ENCODE measurements at regions not wholly inside any gene's neighbourhood (a gene's known extent, or its start where the extent isn't known, plus 50 kb on each side); places are given as distances from the start of the nearest gene placed in this dataset.

GRCh38 chr11:44408141-44408540, 98.2 kb upstream of the ALX4 start:
- TF ChIP-seq CTCF (IDR thresholded peaks at IDR 0.05): no peak
- Mint-ChIP-seq H3K27me3 (ENCODE audit: low read depth) (peaks cover 70% of the 10 kb centered on the region), H3K36me3 (ENCODE audit: low read depth) (peaks cover 3% of the 10 kb centered on the region), H3K4me1 (ENCODE audit: low read depth) (no peaks in the 10 kb centered on the region), H3K27ac (ENCODE audit: unreplicated experiment) (no peak overlapping the region), H3K9me3 (ENCODE audit: low read depth) (peaks cover 3% of the 10 kb centered on the region), H3K4me3 (ENCODE audit: unreplicated experiment) (no peak overlapping the region)
- DNase-seq (ENCODE audit: low spot score): no peak

GRCh38 chr11:44408711-44409470, 99.0 kb upstream of the ALX4 start:
- Mint-ChIP-seq H3K27ac (ENCODE audit: unreplicated experiment) (no peak overlapping the region), H3K36me3 (ENCODE audit: low read depth) (peaks cover 3% of the 10 kb centered on the region), H3K4me3 (ENCODE audit: unreplicated experiment) (no peak overlapping the region), H3K27me3 (ENCODE audit: low read depth) (peaks cover 66% of the 10 kb centered on the region), H3K9me3 (ENCODE audit: low read depth) (peaks cover 3% of the 10 kb centered on the region), H3K4me1 (ENCODE audit: low read depth) (no peaks in the 10 kb centered on the region)
- DNase-seq (ENCODE audit: low spot score): no peak
- TF ChIP-seq CTCF (IDR thresholded peaks at IDR 0.05): no peak

- no peak for DNase-seq (ENCODE audit: low spot score)
- no peaks in the 10 kb centered on the region for H3K4me1 Mint-ChIP-seq (ENCODE audit: low read depth)
- peaks cover 62% of the 10 kb centered on the region for H3K27me3 Mint-ChIP-seq (ENCODE audit: low read depth)
- peaks cover 3% of the 10 kb centered on the region for H3K9me3 Mint-ChIP-seq (ENCODE audit: low read depth)
- no peak overlapping the region for H3K4me3 Mint-ChIP-seq (ENCODE audit: unreplicated experiment)
- no peak for TF ChIP-seq CTCF (IDR thresholded peaks at IDR 0.05)
- H3K27ac Mint-ChIP-seq (ENCODE audit: unreplicated experiment): no peak overlapping the region
- peaks cover 3% of the 10 kb centered on the region for H3K36me3 Mint-ChIP-seq (ENCODE audit: low read depth)
These were observed 99.8 kb upstream of the ALX4 start for GRCh38 chr11:44409558-44410236.

GRCh38 chr11:44416776-44417175, 106.8 kb upstream of the ALX4 start:
- peaks cover 3% of the 10 kb centered on the region for H3K9me3 Mint-ChIP-seq (ENCODE audit: low read depth)
- H3K4me1 Mint-ChIP-seq (ENCODE audit: low read depth): no peaks in the 10 kb centered on the region
- no peaks in the 10 kb centered on the region for H3K36me3 Mint-ChIP-seq (ENCODE audit: low read depth)
- no peak for TF ChIP-seq CTCF (IDR thresholded peaks at IDR 0.05)
- H3K27me3 Mint-ChIP-seq (ENCODE audit: low read depth): peaks cover 63% of the 10 kb centered on the region
- no peak overlapping the region for H3K4me3 Mint-ChIP-seq (ENCODE audit: unreplicated experiment)
- H3K27ac Mint-ChIP-seq (ENCODE audit: unreplicated experiment): no peak overlapping the region
- DNase-seq (ENCODE audit: low spot score): no peak

GRCh38 chr11:44417731-44418455, 108.0 kb upstream of the ALX4 start:
- peaks cover 59% of the 10 kb centered on the region for H3K27me3 Mint-ChIP-seq (ENCODE audit: low read depth)

More at GRCh38 chr11:44417731-44418455, 108.0 kb upstream of the ALX4 start:
- TF ChIP-seq CTCF (IDR thresholded peaks at IDR 0.05): no peak
- Mint-ChIP-seq H3K4me3 (ENCODE audit: unreplicated experiment) (no peak overlapping the region), H3K27ac (ENCODE audit: unreplicated experiment) (no peak overlapping the region), H3K4me1 (ENCODE audit: low read depth) (no peaks in the 10 kb centered on the region), H3K36me3 (ENCODE audit: low read depth) (no peaks in the 10 kb centered on the region), H3K9me3 (ENCODE audit: low read depth) (no peaks in the 10 kb centered on the region)
- no peak for DNase-seq (ENCODE audit: low spot score)
